B cell (primary cell): ENCODE measurements at regions not wholly inside any gene's neighbourhood (a gene's known extent, or its start where the extent isn't known, plus 50 kb on each side); places are given as distances from the start of the nearest gene placed in this dataset.

ENCODE experiments used
- EZH2 ChIP-seq: IDR thresholded peaks from 2 replicates; pipeline ENCODE4 v1.6.1; 2012; ENCODE audit warnings: borderline replicate concordance, low read depth, mild to moderate bottlenecking, moderate library complexity, low read length; ENCODE audit not compliant: insufficient read depth, poor library complexity, severe bottlenecking
- TF ChIP-seq, protein P1 (sequence below): fragments of 200-600 bp; IDR thresholded peaks from one replicate; pipeline ENCODE4 v1.8.0; 2022; ENCODE audit warnings: antibody characterized with exemption, mild to moderate bottlenecking

DNA sequence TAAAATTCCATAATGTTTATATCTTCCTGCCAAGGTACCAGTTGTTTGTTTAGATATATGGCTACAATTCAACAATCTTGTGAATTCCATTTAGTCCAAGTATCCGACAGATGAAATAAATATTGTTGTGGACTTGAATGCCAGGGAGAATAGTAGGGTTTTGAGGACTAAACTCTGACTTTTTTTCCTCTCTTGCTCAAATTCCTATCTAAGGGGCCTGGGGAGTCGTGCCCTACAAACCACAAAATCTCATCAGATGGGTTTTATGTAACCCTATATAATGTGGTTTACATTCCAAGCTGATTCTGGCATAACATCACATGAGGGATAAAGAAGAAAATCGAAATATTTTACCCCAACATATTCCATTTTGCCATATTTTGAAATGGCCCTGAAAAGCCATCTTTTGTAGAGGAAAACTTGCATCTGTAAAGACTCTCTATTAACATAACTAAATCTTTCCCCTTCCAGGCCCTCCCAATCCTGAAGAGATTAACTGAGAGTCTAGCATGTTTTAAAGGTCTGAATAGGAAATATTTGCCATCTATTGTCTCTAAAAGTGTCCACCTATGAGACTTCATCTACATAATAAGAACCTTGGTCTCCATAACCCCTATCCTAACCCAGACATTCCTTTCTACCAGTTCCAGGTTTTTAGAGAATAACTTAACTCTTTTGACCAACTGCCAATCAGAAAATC is 184.7 kb upstream of the KITLG start:
- TF ChIP-seq EZH2 = no peak
- TF ChIP-seq, protein P1, sequence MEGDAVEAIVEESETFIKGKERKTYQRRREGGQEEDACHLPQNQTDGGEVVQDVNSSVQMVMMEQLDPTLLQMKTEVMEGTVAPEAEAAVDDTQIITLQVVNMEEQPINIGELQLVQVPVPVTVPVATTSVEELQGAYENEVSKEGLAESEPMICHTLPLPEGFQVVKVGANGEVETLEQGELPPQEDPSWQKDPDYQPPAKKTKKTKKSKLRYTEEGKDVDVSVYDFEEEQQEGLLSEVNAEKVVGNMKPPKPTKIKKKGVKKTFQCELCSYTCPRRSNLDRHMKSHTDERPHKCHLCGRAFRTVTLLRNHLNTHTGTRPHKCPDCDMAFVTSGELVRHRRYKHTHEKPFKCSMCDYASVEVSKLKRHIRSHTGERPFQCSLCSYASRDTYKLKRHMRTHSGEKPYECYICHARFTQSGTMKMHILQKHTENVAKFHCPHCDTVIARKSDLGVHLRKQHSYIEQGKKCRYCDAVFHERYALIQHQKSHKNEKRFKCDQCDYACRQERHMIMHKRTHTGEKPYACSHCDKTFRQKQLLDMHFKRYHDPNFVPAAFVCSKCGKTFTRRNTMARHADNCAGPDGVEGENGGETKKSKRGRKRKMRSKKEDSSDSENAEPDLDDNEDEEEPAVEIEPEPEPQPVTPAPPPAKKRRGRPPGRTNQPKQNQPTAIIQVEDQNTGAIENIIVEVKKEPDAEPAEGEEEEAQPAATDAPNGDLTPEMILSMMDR = no peak
